HG02973 (cell line): ENCODE measurements at regions not wholly inside any gene's neighbourhood (a gene's known extent, or its start where the extent isn't known, plus 50 kb on each side); places are given as distances from the start of the nearest gene placed in this dataset.
"Not testable (repeated sequence)": the region's sequence is repeated elsewhere in the genome, so short reads cannot be mapped to it uniquely, and the experiment has no call there.

Experiments used
- ATAC-seq: cut with Tn5 transposase; IDR thresholded peaks from one replicate; pipeline ENCODE4 v1.9.1; 2021; ENCODE audit warnings: moderate library complexity; ENCODE audit not compliant: unreplicated experiment

- ATAC-seq, result no peak
These were observed 161.4 kb upstream of the CDH11 start for GRCh38 chr16:65283181-65283651.

GRCh38 chr16:65281586-65281985, 159.7 kb upstream of the CDH11 start:
- ATAC-seq, result no peak

- ATAC-seq, result no peak
These were observed 159.1 kb upstream of the CDH11 start for GRCh38 chr16:65280845-65281512.

- no peak for ATAC-seq
These were observed 157.7 kb upstream of the CDH11 start for GRCh38 chr16:65279576-65279975.

GRCh38 chr16:65278874-65279273, 157.0 kb upstream of the CDH11 start:
- no peak for ATAC-seq

GRCh38 chr16:65274566-65274965, 152.7 kb upstream of the CDH11 start:
- no peak for ATAC-seq

- no peak for ATAC-seq
These were observed 151.0 kb upstream of the CDH11 start for GRCh38 chr16:65272699-65273414.

- no peak for ATAC-seq
These were observed 150.1 kb upstream of the CDH11 start for GRCh38 chr16:65271996-65272395.

- no peak for ATAC-seq
These were observed 146.5 kb upstream of the CDH11 start for GRCh38 chr16:65268331-65268730.

- no peak for ATAC-seq
These were observed 142.0 kb upstream of the CDH11 start for GRCh38 chr16:65263896-65264295.

GRCh38 chr16:65260746-65261145, 138.9 kb upstream of the CDH11 start:
- ATAC-seq, result no peak

- ATAC-seq, result no peak
These were observed 132.3 kb upstream of the CDH11 start for GRCh38 chr16:65254144-65254543.

- no peak for ATAC-seq
These were observed 127.9 kb upstream of the CDH11 start for GRCh38 chr16:65249768-65250167.

- no peak for ATAC-seq
These were observed 122.9 kb upstream of the CDH11 start for GRCh38 chr16:65244787-65245186.

GRCh38 chr16:65235339-65236177, 113.7 kb upstream of the CDH11 start:
- ATAC-seq, result no peak

GRCh38 chr16:65234721-65235320, 113.0 kb upstream of the CDH11 start:
- ATAC-seq, result not testable (repeated sequence)

GRCh38 chr16:65229191-65229662, 107.4 kb upstream of the CDH11 start:
- ATAC-seq, result no peak

GRCh38 chr16:65227150-65227835, 105.4 kb upstream of the CDH11 start:
- ATAC-seq, result no peak

- no peak for ATAC-seq
These were observed 104.2 kb upstream of the CDH11 start for GRCh38 chr16:65226077-65226476.

- no peak for ATAC-seq
These were observed 103.6 kb upstream of the CDH11 start for GRCh38 chr16:65225488-65225887.
